Ovary (tissue), 7 donors: ENCODE measurements at regions not wholly inside any gene's neighbourhood (a gene's known extent, or its start where the extent isn't known, plus 50 kb on each side); places are given as distances from the start of the nearest gene placed in this dataset.

ENCODE experiments used
- DNase-seq, 5 donors: peaks; one replicate each; pipeline ENCODE4 v3.0.0-alpha.2; 2019 to 2020
- H3K27ac ChIP-seq, 2 donors: fragments of 200-600 bp; one replicate each; pipeline versions ENCODE4 v1.5.1 to v1.8.0; 2019 to 2022
- H3K27me3 ChIP-seq: fragments of 200-600 bp; one replicate; pipeline ENCODE4 v1.8.0; 2022
- H3K36me3 ChIP-seq: fragments of 200-600 bp; sonication (generic); one replicate; pipeline ENCODE4 v1.5.1; 2019
- H3K4me1 ChIP-seq: one replicate; pipeline ENCODE4 v1.8.1; 2013; ENCODE audit warnings: mild to moderate bottlenecking, moderate library complexity; ENCODE audit not compliant: insufficient read depth
- H3K4me3 ChIP-seq: fragments of 200-600 bp; sonication (generic); one replicate; pipeline ENCODE4 v1.5.1; 2017
- H3K9me3 ChIP-seq, 2 donors: fragments of 200-600 bp in 1 of 2; sonication (generic) in 1 of 2; one replicate each; pipeline versions ENCODE4 v1.5.1 to v1.8.1; 2013 to 2019; ENCODE audit warnings: mild to moderate bottlenecking in 1 of 2, moderate library complexity in 1 of 2
- CTCF ChIP-seq, 3 donors: fragments of 450-650 bp in 2 of 3; fragments of 200-600 bp in 1 of 3; IDR thresholded peaks; one replicate each; pipeline versions ENCODE4 v1.5.1 to v1.8.0; 2016 to 2022; ENCODE audit warnings: antibody characterized with exemption in 3 of 3, mild to moderate bottlenecking in 1 of 3
- EP300 ChIP-seq: sonication (generic); formaldehyde crosslinking; IDR thresholded peaks from one replicate; pipeline ENCODE4 v1.6.1; 2017; ENCODE audit warnings: antibody characterized with exemption
- POLR2A ChIP-seq: fragments of 450-650 bp; IDR thresholded peaks from one replicate; pipeline ENCODE4 v1.6.1; 2017; ENCODE audit warnings: antibody characterized with exemption, mild to moderate bottlenecking, moderate library complexity
- WGBS, 3 donors: extraction: QIAGEN DNeasy Blood & Tissue Kit in 1 of 3; methylation state at CpG; one replicate each; pipeline versions ENCODE4 v1.1.5 to v1.1.7; 2013 to 2017; 5-methylcytosine and 5-hydroxymethylcytosine counted together
- intact Hi-C, 4 donors: fragments of 100-400 bp; cut with DNase I; formaldehyde crosslinking; loops; one replicate each; pipeline versions ENCODE4 v1.11.0 to v1.15.1; 2022 to 2023
- donor health status: DM: no; HTN: no; CAD: no; lungs with moderate emphysema.
- donor health status: DM: no; HTN: no; CAD: no.
- donor health status: Bipolar disorder and iron deficiency.
- donor health status: DM: no; HTN: no; CAD: no.
- donor health status: DM: yes; HTN: yes; CAD: no.

- no peak for TF ChIP-seq POLR2A
- WGBS, 3 donors = 69 to 89% (median 88%) methylated on average over 1 of the region's 1 CpG
- no peaks in the 10 kb centered on the region for H3K27me3 ChIP-seq
- DNase-seq = no peak
- H3K36me3 ChIP-seq = no peaks in the 10 kb centered on the region
- no peaks in the 10 kb centered on the region for H3K4me1 ChIP-seq
- H3K4me3 ChIP-seq = no peak overlapping the region
- no peak overlapping the region for H3K27ac ChIP-seq
- intact Hi-C loops = no loop called here
- H3K9me3 ChIP-seq = no peaks in the 10 kb centered on the region
These were observed 532.4 kb downstream of the TLR4 start for GRCh38 chr9:118236625-118237024.

- no peaks in the 10 kb centered on the region for H3K36me3 ChIP-seq
- intact Hi-C loops = no loop called here
- DNase-seq = no peak
- H3K27ac ChIP-seq = no peak overlapping the region
- no peaks in the 10 kb centered on the region for H3K9me3 ChIP-seq
- H3K4me1 ChIP-seq = no peaks in the 10 kb centered on the region
- H3K27me3 ChIP-seq = no peaks in the 10 kb centered on the region
- no peak for TF ChIP-seq CTCF (IDR thresholded peaks at IDR 0.05)
- TF ChIP-seq EP300 = no peak
- TF ChIP-seq POLR2A = no peak
- no peak overlapping the region for H3K4me3 ChIP-seq
These were observed 533.9 kb downstream of the TLR4 start for GRCh38 chr9:118238139-118238538.

- no peaks in the 10 kb centered on the region for H3K27me3 ChIP-seq
- no peaks in the 10 kb centered on the region for H3K4me1 ChIP-seq
- WGBS, 3 donors = 79 to 95% (median 88%) methylated on average over 2 of the region's 2 CpGs
- no peaks in the 10 kb centered on the region for H3K36me3 ChIP-seq
- intact Hi-C loops = no loop called here
- no peak overlapping the region for H3K27ac ChIP-seq
- no peak overlapping the region for H3K4me3 ChIP-seq
- TF ChIP-seq POLR2A (no peak), CTCF (IDR thresholded peaks at IDR 0.05) (no peak), EP300 (no peak)
- DNase-seq = no peak
- no peaks in the 10 kb centered on the region for H3K9me3 ChIP-seq
These were observed 547.8 kb downstream of the TLR4 start for GRCh38 chr9:118252027-118252426.

- H3K36me3 ChIP-seq = no peaks in the 10 kb centered on the region
- DNase-seq = no peak
- intact Hi-C loops = no loop called here
- no peak overlapping the region for H3K4me3 ChIP-seq
- no peak for TF ChIP-seq CTCF (IDR thresholded peaks at IDR 0.05)
- TF ChIP-seq EP300 = no peak
- TF ChIP-seq POLR2A = no peak
- no peaks in the 10 kb centered on the region for H3K9me3 ChIP-seq
- no peaks in the 10 kb centered on the region for H3K27me3 ChIP-seq
- 64 to 87% (median 75%) methylated on average over 1 of the region's 1 CpG for WGBS, 3 donors
- H3K4me1 ChIP-seq = no peaks in the 10 kb centered on the region
- no peak overlapping the region for H3K27ac ChIP-seq
These were observed 558.0 kb downstream of the TLR4 start for GRCh38 chr9:118262191-118262590.

GRCh38 chr9:118263949-118264348, 559.7 kb downstream of the TLR4 start:
- Histone ChIP-seq H3K4me1 (no peaks in the 10 kb centered on the region), H3K27ac (no peak overlapping the region), H3K27me3 (no peaks in the 10 kb centered on the region), H3K9me3 (no peaks in the 10 kb centered on the region), H3K4me3 (no peak overlapping the region), H3K36me3 (no peaks in the 10 kb centered on the region)
- no peak for DNase-seq
- TF ChIP-seq POLR2A = no peak
- TF ChIP-seq EP300 = no peak
- no peak for TF ChIP-seq CTCF (IDR thresholded peaks at IDR 0.05)
- intact Hi-C loops = no loop called here
